ACC112 (cell line): ENCODE measurements at regions not wholly inside any gene's neighbourhood (a gene's known extent, or its start where the extent isn't known, plus 50 kb on each side); places are given as distances from the start of the nearest gene placed in this dataset.

Source experiments
- H2AFZ ChIP-seq: fragments of 200-600 bp; sonication (generic); one replicate; pipeline ENCODE4 v1.6.0; 2017; ENCODE audit warnings: antibody characterized with exemption, low read length; ENCODE audit not compliant: unreplicated experiment
- H3K27ac ChIP-seq: fragments of 200-600 bp; sonication (generic); 2 replicates; pipeline ENCODE4 v1.5.1; 2014; ENCODE audit warnings: low read depth, mild to moderate bottlenecking, antibody characterized with exemption, low read length, moderate library complexity
- H3K27me3 ChIP-seq: fragments of 200-600 bp; sonication (generic); 2 replicates; pipeline ENCODE4 v1.6.1; 2014; ENCODE audit warnings: mild to moderate bottlenecking, antibody characterized with exemption, low read length, moderate library complexity, mixed read lengths; ENCODE audit not compliant: insufficient read depth
- H3K36me3 ChIP-seq: fragments of 200-600 bp; sonication (generic); 2 replicates; pipeline ENCODE4 v1.6.1; 2016; ENCODE audit warnings: mild to moderate bottlenecking, antibody characterized with exemption, low read length, moderate library complexity, mixed read lengths; ENCODE audit not compliant: insufficient read depth
- H3K4me1 ChIP-seq: fragments of 200-600 bp; sonication (generic); one replicate; pipeline ENCODE4 v1.6.1; 2016; ENCODE audit warnings: low read length, mixed read lengths; ENCODE audit not compliant: insufficient read depth, unreplicated experiment, control insufficient read depth
- H3K4me3 ChIP-seq: fragments of 200-600 bp; sonication (generic); 2 replicates; pipeline ENCODE4 v1.5.1; 2014; ENCODE audit warnings: mild to moderate bottlenecking, low read depth, low read length
- H3K79me2 ChIP-seq: fragments of 200-600 bp; sonication (generic); one replicate; pipeline ENCODE4 v1.6.0; 2016; ENCODE audit warnings: low read length; ENCODE audit not compliant: control insufficient read depth, unreplicated experiment, insufficient read depth

- Histone ChIP-seq H3K36me3 (no peaks in the 10 kb centered on the region), H3K27me3 (no peaks in the 10 kb centered on the region), H3K4me1 (no peaks in the 10 kb centered on the region), H3K79me2 (no peaks in the 10 kb centered on the region), H3K27ac (no peak overlapping the region), H2AFZ (no peak overlapping the region), H3K4me3 (no peak overlapping the region)
Measured at GRCh38 chr2:103977668-103978067, 876.2 kb upstream of the POU3F3 start.

GRCh38 chr2:103980401-103980800 lies 873.5 kb upstream of the POU3F3 start:
- Histone ChIP-seq H3K4me3 (no peak overlapping the region), H2AFZ (no peak overlapping the region), H3K79me2 (no peaks in the 10 kb centered on the region), H3K4me1 (no peaks in the 10 kb centered on the region), H3K27ac (no peak overlapping the region), H3K36me3 (no peaks in the 10 kb centered on the region), H3K27me3 (no peaks in the 10 kb centered on the region)

GRCh38 chr2:103982691-103983090 lies 871.2 kb upstream of the POU3F3 start:
- Histone ChIP-seq H2AFZ (no peak overlapping the region), H3K27me3 (no peaks in the 10 kb centered on the region), H3K36me3 (no peaks in the 10 kb centered on the region), H3K4me3 (no peak overlapping the region), H3K79me2 (no peaks in the 10 kb centered on the region), H3K4me1 (no peaks in the 10 kb centered on the region), H3K27ac (no peak overlapping the region)

GRCh38 chr2:103986001-103986400 lies 867.9 kb upstream of the POU3F3 start:
- H2AFZ ChIP-seq = no peak overlapping the region

GRCh38 chr2:103991591-103991990 lies 862.3 kb upstream of the POU3F3 start:
- no peaks in the 10 kb centered on the region for H3K27me3 ChIP-seq
- no peaks in the 10 kb centered on the region for H3K4me1 ChIP-seq
- H2AFZ ChIP-seq = no peak overlapping the region
- H3K36me3 ChIP-seq = no peaks in the 10 kb centered on the region
- H3K27ac ChIP-seq = no peak overlapping the region
- H3K79me2 ChIP-seq = no peaks in the 10 kb centered on the region
- no peak overlapping the region for H3K4me3 ChIP-seq

More at GRCh38 chr2:103986001-103986400, 867.9 kb upstream of the POU3F3 start:
- Histone ChIP-seq H3K27ac (no peak overlapping the region), H3K79me2 (no peaks in the 10 kb centered on the region), H3K36me3 (no peaks in the 10 kb centered on the region), H3K4me1 (no peaks in the 10 kb centered on the region), H3K27me3 (no peaks in the 10 kb centered on the region), H3K4me3 (no peak overlapping the region)

GRCh38 chr2:104004821-104005220 lies 849.1 kb upstream of the POU3F3 start:
- Histone ChIP-seq H3K27me3 (no peaks in the 10 kb centered on the region), H3K36me3 (no peaks in the 10 kb centered on the region), H3K27ac (no peak overlapping the region), H3K79me2 (no peaks in the 10 kb centered on the region), H2AFZ (no peak overlapping the region), H3K4me3 (no peak overlapping the region), H3K4me1 (no peaks in the 10 kb centered on the region)

- Histone ChIP-seq H3K4me3 (no peak overlapping the region), H3K27ac (no peak overlapping the region), H3K36me3 (no peaks in the 10 kb centered on the region), H3K79me2 (no peaks in the 10 kb centered on the region), H3K27me3 (no peaks in the 10 kb centered on the region), H3K4me1 (no peaks in the 10 kb centered on the region), H2AFZ (no peak overlapping the region)
Measured at GRCh38 chr2:104016801-104017200, 837.1 kb upstream of the POU3F3 start.

- Histone ChIP-seq H3K79me2 (no peaks in the 10 kb centered on the region), H2AFZ (no peak overlapping the region), H3K4me3 (no peak overlapping the region), H3K36me3 (no peaks in the 10 kb centered on the region), H3K4me1 (no peaks in the 10 kb centered on the region), H3K27ac (no peak overlapping the region), H3K27me3 (no peaks in the 10 kb centered on the region)
Measured at GRCh38 chr2:104023306-104023705, 830.6 kb upstream of the POU3F3 start.

- no peaks in the 10 kb centered on the region for H3K36me3 ChIP-seq
- H2AFZ ChIP-seq = no peak overlapping the region
- H3K4me1 ChIP-seq = no peaks in the 10 kb centered on the region
- no peak overlapping the region for H3K4me3 ChIP-seq
- H3K79me2 ChIP-seq = no peaks in the 10 kb centered on the region
- H3K27ac ChIP-seq = no peak overlapping the region
- H3K27me3 ChIP-seq = no peaks in the 10 kb centered on the region
Measured at GRCh38 chr2:104023765-104024164, 830.1 kb upstream of the POU3F3 start.

GRCh38 chr2:104025295-104025694 lies 828.6 kb upstream of the POU3F3 start:
- Histone ChIP-seq H3K4me1 (no peaks in the 10 kb centered on the region), H3K79me2 (no peaks in the 10 kb centered on the region), H3K27ac (no peak overlapping the region), H3K36me3 (no peaks in the 10 kb centered on the region), H3K27me3 (no peaks in the 10 kb centered on the region), H2AFZ (no peak overlapping the region), H3K4me3 (no peak overlapping the region)

GRCh38 chr2:104026725-104027124 lies 827.2 kb upstream of the POU3F3 start:
- Histone ChIP-seq H3K4me3 (no peak overlapping the region), H3K27me3 (no peaks in the 10 kb centered on the region), H3K27ac (no peak overlapping the region), H3K79me2 (no peaks in the 10 kb centered on the region), H2AFZ (no peak overlapping the region), H3K4me1 (no peaks in the 10 kb centered on the region), H3K36me3 (no peaks in the 10 kb centered on the region)
